Right atrium auricular region (tissue), 2 donors: ENCODE measurements at regions not wholly inside any gene's neighbourhood (a gene's known extent, or its start where the extent isn't known, plus 50 kb on each side); places are given as distances from the start of the nearest gene placed in this dataset.

Source experiments
- DNase-seq: peaks from one replicate; pipeline ENCODE4 v3.0.0-alpha.2; 2019; ENCODE audit warnings: low spot score
- H3K27ac ChIP-seq, 2 donors: fragments of 200-600 bp; sonication (generic); 1 replicate in 1 of 2; 2 replicates in 1 of 2; pipeline ENCODE4 v1.5.1; 2016 to 2019
- H3K27me3 ChIP-seq, 2 donors: fragments of 200-600 bp; sonication (generic); one replicate each; pipeline versions ENCODE4 v1.5.1 to v1.6.0; 2017 to 2019
- H3K36me3 ChIP-seq: fragments of 200-600 bp; sonication (generic); one replicate; pipeline ENCODE4 v1.5.1; 2016
- H3K4me1 ChIP-seq, 2 donors: fragments of 200-600 bp; sonication (generic); one replicate each; pipeline versions ENCODE4 v1.5.1 to v1.6.0; 2017 to 2019
- H3K4me3 ChIP-seq, 2 donors: fragments of 200-600 bp; sonication (generic); 1 replicate in 1 of 2; 2 replicates in 1 of 2; pipeline ENCODE4 v1.5.1; 2017 to 2019; ENCODE audit warnings: mild to moderate bottlenecking in 1 of 2, moderate library complexity in 1 of 2
- H3K9me3 ChIP-seq, 2 donors: fragments of 200-600 bp; sonication (generic); one replicate each; pipeline ENCODE4 v1.5.1; 2019
- CTCF ChIP-seq, 2 donors: fragments of 200-600 bp; sonication (generic); IDR thresholded peaks; one replicate each; pipeline ENCODE4 v1.5.1; 2019; ENCODE audit warnings: antibody characterized with exemption in 2 of 2

DNA sequence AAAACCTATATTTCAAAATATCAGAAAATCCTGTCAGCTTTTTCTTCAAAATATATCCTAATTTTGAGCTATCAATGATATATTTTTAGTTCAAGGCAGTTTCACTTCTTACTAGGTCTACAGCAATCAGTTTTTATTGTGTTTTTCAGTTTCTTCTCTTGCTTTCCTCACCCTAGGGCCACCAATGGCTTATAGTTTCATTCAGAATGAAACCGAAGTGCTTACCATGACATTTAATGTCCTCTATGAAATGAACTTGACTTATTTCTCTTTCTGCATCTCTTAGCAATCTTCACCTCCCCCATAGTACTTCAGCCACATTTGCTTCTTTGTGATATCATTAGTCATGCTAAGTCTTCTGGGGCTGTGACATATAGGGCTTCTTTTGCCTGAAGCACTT is 100.3 kb downstream of the ARL5B start:
- no peaks in the 10 kb centered on the region for H3K9me3 ChIP-seq
- H3K4me1 ChIP-seq = no peaks in the 10 kb centered on the region
- no peak overlapping the region for H3K4me3 ChIP-seq
- H3K27me3 ChIP-seq = no peaks in the 10 kb centered on the region
- H3K27ac ChIP-seq = no peak overlapping the region
- DNase-seq = no peak
- no peak for TF ChIP-seq CTCF (IDR thresholded peaks at IDR 0.05)
- H3K36me3 ChIP-seq = no peaks in the 10 kb centered on the region

GRCh38 chr10:18760836-18761235 is 101.6 kb downstream of the ARL5B start:
- H3K4me3 ChIP-seq = no peak overlapping the region
- H3K27me3 ChIP-seq = no peaks in the 10 kb centered on the region
- H3K9me3 ChIP-seq = no peaks in the 10 kb centered on the region

DNA sequence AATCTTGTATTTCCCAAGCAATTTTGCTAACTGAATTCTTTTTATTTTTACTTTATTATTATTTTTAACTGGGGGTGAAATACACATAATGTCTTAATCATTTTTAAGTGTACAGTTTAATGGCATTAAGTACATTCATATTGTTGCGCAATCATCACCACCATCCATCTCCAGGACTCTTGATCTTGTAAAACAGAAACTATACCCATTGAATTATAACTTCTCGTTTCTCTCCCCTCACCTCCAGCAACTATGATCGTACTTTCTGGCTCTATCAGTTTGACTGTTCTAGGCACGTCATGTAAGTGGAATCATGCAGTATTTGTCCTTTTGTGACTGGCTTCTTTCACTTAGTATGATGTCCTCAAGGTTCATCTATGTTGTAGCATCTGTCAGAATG is 108.8 kb downstream of the ARL5B start:
- no peaks in the 10 kb centered on the region for H3K27me3 ChIP-seq
- H3K9me3 ChIP-seq = no peaks in the 10 kb centered on the region
- no peaks in the 10 kb centered on the region for H3K36me3 ChIP-seq
- no peaks in the 10 kb centered on the region for H3K4me1 ChIP-seq
- TF ChIP-seq CTCF (IDR thresholded peaks at IDR 0.05) = no peak
- no peak overlapping the region for H3K4me3 ChIP-seq
- DNase-seq = no peak
- no peak overlapping the region for H3K27ac ChIP-seq

More at GRCh38 chr10:18760836-18761235, 101.6 kb downstream of the ARL5B start:
- Histone ChIP-seq H3K4me1 (no peaks in the 10 kb centered on the region), H3K27ac (no peak overlapping the region), H3K36me3 (no peaks in the 10 kb centered on the region)
- no peak for DNase-seq
- TF ChIP-seq CTCF (IDR thresholded peaks at IDR 0.05) = no peak

GRCh38 chr10:18773180-18773579 is 113.9 kb downstream of the ARL5B start:
- TF ChIP-seq CTCF (IDR thresholded peaks at IDR 0.05) = no peak
- no peak for DNase-seq
- H3K27ac ChIP-seq = no peak overlapping the region
- H3K27me3 ChIP-seq = no peaks in the 10 kb centered on the region
- no peaks in the 10 kb centered on the region for H3K36me3 ChIP-seq
- no peaks in the 10 kb centered on the region for H3K9me3 ChIP-seq
- H3K4me3 ChIP-seq = no peak overlapping the region
- H3K4me1 ChIP-seq = no peaks in the 10 kb centered on the region

GRCh38 chr10:18777258-18777657 is 118.0 kb downstream of the ARL5B start:
- H3K27ac ChIP-seq = no peak overlapping the region
- H3K27me3 ChIP-seq = no peaks in the 10 kb centered on the region
- H3K9me3 ChIP-seq = no peaks in the 10 kb centered on the region
- TF ChIP-seq CTCF (IDR thresholded peaks at IDR 0.05) = no peak
- no peaks in the 10 kb centered on the region for H3K4me1 ChIP-seq
- no peak overlapping the region for H3K4me3 ChIP-seq
- H3K36me3 ChIP-seq = no peaks in the 10 kb centered on the region
- DNase-seq = no peak

DNA sequence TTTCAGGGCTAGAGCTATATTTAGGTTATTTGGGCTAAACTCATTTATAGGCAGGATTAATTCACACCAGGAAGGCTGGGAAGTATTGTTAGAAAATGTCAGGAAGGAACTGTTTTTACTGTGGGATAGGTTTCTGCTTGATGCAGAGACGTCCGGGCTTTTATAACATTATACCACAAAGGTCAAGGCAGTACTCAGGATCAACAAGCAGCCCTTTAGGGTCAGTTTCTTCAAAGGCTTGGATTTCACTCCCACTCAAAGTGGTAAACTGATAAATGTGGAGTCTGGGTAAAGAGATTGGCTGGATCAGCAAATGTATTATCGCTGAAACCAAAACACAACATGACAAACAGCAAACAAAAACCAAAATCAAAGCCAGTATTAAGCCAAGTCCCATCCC is 127.2 kb downstream of the ARL5B start:
- H3K9me3 ChIP-seq = peaks cover 0 to 8% of the 10 kb centered on the region in 2 donors
- H3K27ac ChIP-seq = no peak overlapping the region
- H3K4me3 ChIP-seq = no peak overlapping the region
- H3K4me1 ChIP-seq = no peaks in the 10 kb centered on the region
- TF ChIP-seq CTCF (IDR thresholded peaks at IDR 0.05) = no peak
- no peak for DNase-seq
- H3K27me3 ChIP-seq = no peaks in the 10 kb centered on the region
- H3K36me3 ChIP-seq = no peaks in the 10 kb centered on the region
